Astrocyte of the spinal cord (primary cell): ENCODE measurements at regions not wholly inside any gene's neighbourhood (a gene's known extent, or its start where the extent isn't known, plus 50 kb on each side); places are given as distances from the start of the nearest gene placed in this dataset.
A peak's percentile ranks its signal among the peaks of the same experiment; 100 is the strongest.

ENCODE experiments used
- DNase-seq: peaks from one replicate; pipeline ENCODE4 v3.0.0; 2011; ENCODE audit warnings: low read depth, low spot score
- H3K4me3 ChIP-seq: 2 replicates; pipeline ENCODE4 v1.5.1; 2011; ENCODE audit warnings: low read depth, mild to moderate bottlenecking, low read length, moderate library complexity
- in situ Hi-C: cut with HindIII; loops from 2 replicates; pipeline ENCODE4 v1.10.0; 2017; ENCODE audit warnings: low sequenced_read_pairs
- TF ChIP-seq, protein P1 (sequence below): IDR thresholded peaks from 2 replicates; pipeline ENCODE4 v1.5.1; 2012; ENCODE audit warnings: low read depth, mild to moderate bottlenecking, low read length, inconsistent platforms

DNA sequence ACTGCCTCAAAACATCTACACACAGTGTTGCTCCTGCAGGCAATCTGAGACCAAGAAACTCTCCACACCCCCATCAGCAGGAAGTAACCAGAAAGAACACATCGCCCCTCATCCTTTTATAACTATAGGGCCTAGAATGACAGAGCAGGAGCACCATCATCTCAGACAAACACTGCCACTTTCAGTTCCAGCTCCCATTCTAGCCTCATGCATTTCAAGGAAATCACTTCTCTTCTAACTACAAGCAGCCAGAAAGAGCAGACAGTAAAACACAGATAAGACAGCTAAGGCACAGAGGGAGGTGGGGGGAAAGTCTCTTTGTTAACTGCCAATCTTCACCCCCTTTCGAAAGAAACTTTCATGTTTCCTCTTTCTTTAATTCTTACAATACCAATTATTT, 102.6 kb upstream of the TENT5D start:
- TF ChIP-seq, protein P1, sequence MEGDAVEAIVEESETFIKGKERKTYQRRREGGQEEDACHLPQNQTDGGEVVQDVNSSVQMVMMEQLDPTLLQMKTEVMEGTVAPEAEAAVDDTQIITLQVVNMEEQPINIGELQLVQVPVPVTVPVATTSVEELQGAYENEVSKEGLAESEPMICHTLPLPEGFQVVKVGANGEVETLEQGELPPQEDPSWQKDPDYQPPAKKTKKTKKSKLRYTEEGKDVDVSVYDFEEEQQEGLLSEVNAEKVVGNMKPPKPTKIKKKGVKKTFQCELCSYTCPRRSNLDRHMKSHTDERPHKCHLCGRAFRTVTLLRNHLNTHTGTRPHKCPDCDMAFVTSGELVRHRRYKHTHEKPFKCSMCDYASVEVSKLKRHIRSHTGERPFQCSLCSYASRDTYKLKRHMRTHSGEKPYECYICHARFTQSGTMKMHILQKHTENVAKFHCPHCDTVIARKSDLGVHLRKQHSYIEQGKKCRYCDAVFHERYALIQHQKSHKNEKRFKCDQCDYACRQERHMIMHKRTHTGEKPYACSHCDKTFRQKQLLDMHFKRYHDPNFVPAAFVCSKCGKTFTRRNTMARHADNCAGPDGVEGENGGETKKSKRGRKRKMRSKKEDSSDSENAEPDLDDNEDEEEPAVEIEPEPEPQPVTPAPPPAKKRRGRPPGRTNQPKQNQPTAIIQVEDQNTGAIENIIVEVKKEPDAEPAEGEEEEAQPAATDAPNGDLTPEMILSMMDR = no peak
- in situ Hi-C loops = no loop called here
- no peak for DNase-seq
- H3K4me3 ChIP-seq = no peak overlapping the region

DNA sequence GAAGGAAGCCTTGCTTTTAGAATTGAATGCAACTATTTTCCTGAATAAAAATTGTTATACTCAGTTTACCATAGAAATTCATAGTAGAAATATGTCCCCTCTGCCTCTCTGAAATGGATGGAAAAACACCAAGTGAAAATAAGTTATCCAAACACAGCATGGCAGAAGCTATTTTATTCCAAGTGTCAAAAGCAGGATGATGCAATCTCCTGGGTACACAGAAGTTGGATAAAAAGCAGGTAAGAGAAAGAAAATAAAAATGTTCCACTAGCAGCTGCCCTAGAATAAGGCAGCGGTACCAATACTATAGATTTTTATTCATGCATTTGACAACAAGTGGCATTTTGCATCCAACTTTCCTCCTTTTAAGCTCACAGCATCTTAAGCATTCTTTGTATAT, 89.0 kb upstream of the TENT5D start:
- TF ChIP-seq, protein P1 = no peak
- H3K4me3 ChIP-seq = no peak overlapping the region
- in situ Hi-C loops = no loop called here
- DNase-seq = no peak

DNA sequence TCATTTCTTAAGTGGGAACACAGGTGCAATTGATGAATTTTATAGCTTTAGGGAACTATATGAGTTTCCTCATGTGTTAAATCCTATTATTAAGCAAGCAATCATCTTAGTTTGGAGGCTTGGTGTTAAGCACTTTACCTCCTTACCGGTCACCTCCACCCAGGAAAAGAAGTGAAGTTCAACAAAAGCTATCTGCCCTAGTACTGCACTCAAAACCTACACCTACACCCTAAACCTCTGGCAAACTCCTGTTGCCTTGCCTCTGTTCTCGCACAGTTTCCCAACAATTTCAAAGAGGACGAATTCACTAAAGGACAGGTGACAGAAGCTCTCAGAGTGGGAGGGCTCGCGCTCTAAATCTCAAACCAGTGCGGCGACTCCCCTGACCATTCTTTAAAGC, 85.7 kb upstream of the TENT5D start:
- no peak overlapping the region for H3K4me3 ChIP-seq
- TF ChIP-seq, protein P1 = no peak
- DNase-seq = no peak
- in situ Hi-C loops = no loop called here

DNA sequence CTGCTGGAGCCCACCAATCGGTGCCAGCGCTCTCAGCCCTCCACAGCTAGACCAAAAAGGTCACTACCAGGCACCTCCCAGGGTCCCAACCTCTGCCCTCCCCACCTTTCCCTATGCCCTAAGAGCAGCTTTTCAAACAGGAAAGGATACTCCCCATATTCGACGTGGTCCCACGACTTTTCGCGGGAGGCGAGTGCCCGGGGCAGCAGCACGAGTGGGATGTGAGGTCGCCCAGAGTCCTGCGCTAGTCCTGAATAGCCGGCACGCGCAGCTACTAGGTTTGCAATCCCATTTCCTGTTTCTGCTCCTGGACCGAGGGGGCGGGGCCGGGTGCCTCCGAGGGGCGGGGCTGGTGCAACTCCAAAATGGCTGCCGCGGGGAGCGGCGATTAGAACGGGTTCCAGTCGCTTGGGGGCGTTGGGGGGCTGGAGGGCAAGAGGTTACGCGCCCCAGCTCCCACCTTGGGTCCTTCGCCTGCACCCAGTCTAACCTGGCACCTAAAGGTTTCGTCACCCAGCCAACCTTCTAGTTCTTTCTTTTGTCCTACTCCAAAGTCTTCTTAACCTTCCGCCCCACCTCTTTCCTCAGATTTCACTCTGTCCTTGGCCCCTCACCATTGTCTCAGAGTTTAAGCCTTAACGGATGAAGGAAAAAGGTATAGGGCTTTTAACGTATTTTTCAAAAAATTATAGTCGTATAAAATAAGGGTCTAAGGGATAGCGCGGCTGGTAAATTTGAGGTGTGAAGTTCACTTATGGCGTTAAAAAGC, 85.0 kb upstream of the TENT5D start:
- no peak for DNase-seq
- in situ Hi-C loops = no loop called here
- TF ChIP-seq, protein P1 = no peak
- H3K4me3 ChIP-seq = peak overlapping the region; percentile 12

DNA sequence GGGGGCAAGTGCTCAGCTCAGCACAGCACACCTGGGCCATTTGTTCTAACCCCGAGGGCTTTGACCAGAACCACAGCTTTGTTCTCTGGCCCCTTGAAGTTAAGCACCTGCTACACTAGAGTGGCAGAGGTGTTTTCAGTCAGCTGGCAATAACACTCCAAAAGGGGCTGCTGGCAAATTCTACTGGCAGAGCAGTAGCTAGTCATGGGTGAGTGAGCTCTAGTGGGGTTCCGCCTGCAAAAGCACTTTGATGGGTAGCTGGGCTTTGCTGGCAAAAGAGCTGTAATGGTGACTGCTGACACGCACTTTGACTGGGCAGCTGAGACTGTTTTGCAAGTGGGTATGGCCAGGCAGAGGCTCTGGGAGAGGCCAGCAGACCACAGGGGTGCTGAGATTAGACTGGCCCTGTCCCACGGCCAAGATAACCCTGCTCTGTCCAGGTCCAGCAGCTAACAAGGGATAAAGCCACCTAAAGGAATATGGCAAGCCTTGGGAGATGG, 65.2 kb upstream of the TENT5D start:
- no peak for DNase-seq
- TF ChIP-seq, protein P1 = no peak
- in situ Hi-C loops = no loop called here
- H3K4me3 ChIP-seq = no peak overlapping the region
